Bronchial epithelial cell (primary cell): ENCODE measurements at regions not wholly inside any gene's neighbourhood (a gene's known extent, or its start where the extent isn't known, plus 50 kb on each side); places are given as distances from the start of the nearest gene placed in this dataset.

ENCODE experiments used
- DNase-seq: peaks from one replicate; pipeline ENCODE4 v3.0.0-alpha.2; 2010; ENCODE audit warnings: low read depth
- FAIRE-seq: peaks from 2 replicates; lab custom pipeline; 2011; peaks lifted over from hg19 to GRCh38; lab: Jason Lieb, UNC
- H3K27me3 ChIP-seq: 2 replicates; pipeline ENCODE4 v1.5.1; 2011; ENCODE audit warnings: low read length; ENCODE audit not compliant: control insufficient read depth, insufficient read depth
- H3K36me3 ChIP-seq: 2 replicates; pipeline ENCODE4 v1.5.1; 2011; ENCODE audit warnings: low read length; ENCODE audit not compliant: control insufficient read depth, insufficient read depth
- H3K4me3 ChIP-seq: 2 replicates; pipeline ENCODE4 v1.5.1; 2011; ENCODE audit warnings: mild to moderate bottlenecking, low read depth, low read length, control low read depth
- CTCF ChIP-seq: IDR thresholded peaks from 2 replicates; pipeline ENCODE4 v1.5.1; 2011; ENCODE audit warnings: mild to moderate bottlenecking, moderate library complexity, low read length, control low read depth, inconsistent platforms; ENCODE audit not compliant: insufficient read depth, severe bottlenecking

- H3K36me3 ChIP-seq, result no peaks in the 10 kb centered on the region
- H3K4me3 ChIP-seq, result no peak overlapping the region
- FAIRE-seq (no peak), DNase-seq (no peak)
- TF ChIP-seq CTCF, result no peak
- no peaks in the 10 kb centered on the region for H3K27me3 ChIP-seq
Measured at GRCh38 chr5:120382833-120383232, 81.3 kb upstream of the PRR16 start.

GRCh38 chr5:120386981-120387380 is 77.1 kb upstream of the PRR16 start:
- no peak for TF ChIP-seq CTCF
- no peak for DNase-seq
- Histone ChIP-seq H3K4me3 (no peak overlapping the region), H3K27me3 (no peaks in the 10 kb centered on the region), H3K36me3 (no peaks in the 10 kb centered on the region)
- FAIRE-seq, result no peak

- TF ChIP-seq CTCF, result no peak
- FAIRE-seq (no peak), DNase-seq (peak; percentile 87)
Measured at GRCh38 chr5:120388016-120388781, 75.9 kb upstream of the PRR16 start.

GRCh38 chr5:120394259-120394658 is 69.8 kb upstream of the PRR16 start:
- TF ChIP-seq CTCF, result peak; percentile 8
- Histone ChIP-seq H3K36me3 (no peaks in the 10 kb centered on the region), H3K27me3 (no peaks in the 10 kb centered on the region), H3K4me3 (no peak overlapping the region)
- DNase-seq (peak; percentile 27), FAIRE-seq (no peak)

More at GRCh38 chr5:120388016-120388781, 75.9 kb upstream of the PRR16 start:
- Histone ChIP-seq H3K4me3 (no peak overlapping the region), H3K36me3 (no peaks in the 10 kb centered on the region), H3K27me3 (no peaks in the 10 kb centered on the region)

GRCh38 chr5:120396186-120396585 is 67.9 kb upstream of the PRR16 start:
- DNase-seq, result peak; percentile 57
- H3K4me3 ChIP-seq, result no peak overlapping the region
- H3K36me3 ChIP-seq, result no peaks in the 10 kb centered on the region
- no peak for TF ChIP-seq CTCF
- FAIRE-seq, result no peak
- H3K27me3 ChIP-seq, result no peaks in the 10 kb centered on the region

GRCh38 chr5:120400356-120400755 is 63.7 kb upstream of the PRR16 start:
- no peak for DNase-seq
- FAIRE-seq, result no peak
- TF ChIP-seq CTCF, result no peak

More at GRCh38 chr5:120400356-120400755, 63.7 kb upstream of the PRR16 start:
- Histone ChIP-seq H3K27me3 (no peaks in the 10 kb centered on the region), H3K36me3 (no peaks in the 10 kb centered on the region), H3K4me3 (no peak overlapping the region)
